Adrenal gland (tissue), 9 donors: ENCODE measurements at regions not wholly inside any gene's neighbourhood (a gene's known extent, or its start where the extent isn't known, plus 50 kb on each side); places are given as distances from the start of the nearest gene placed in this dataset.

Experiments
- DNase-seq, 7 donors: peaks; one replicate each; pipeline ENCODE4 v3.0.0-alpha.2; 2019 to 2020
- H3K27ac ChIP-seq, 5 donors: fragments of 200-600 bp; sonication (generic) in 4 of 5; 1 replicate in 3 of 5; 2 replicates in 2 of 5; pipeline versions ENCODE4 v1.5.1 to v1.8.0; 2016 to 2020; ENCODE audit warnings: mild to moderate bottlenecking in 1 of 5
- H3K27me3 ChIP-seq: fragments of 200-600 bp; 2 replicates; pipeline ENCODE4 v1.8.0; 2021
- H3K36me3 ChIP-seq, 2 donors: fragments of 200-600 bp; replicated peaks in 1 of 2; 1 replicate in 1 of 2; 2 replicates in 1 of 2; pipeline versions ENCODE4 v1.5.1 to v1.8.0; 2018 to 2022
- H3K4me1 ChIP-seq, 2 donors: fragments of 200-600 bp; replicated peaks in 1 of 2; 1 replicate in 1 of 2; 2 replicates in 1 of 2; pipeline versions ENCODE4 v1.5.1 to v1.8.0; 2018 to 2021
- H3K4me3 ChIP-seq, 4 donors: fragments of 200-600 bp; sonication (generic) in 3 of 4; one replicate each; pipeline ENCODE4 v1.5.1; 2016 to 2018
- H3K9me3 ChIP-seq, 3 donors: fragments of 200-600 bp; sonication (generic) in 1 of 3; replicated peaks in 1 of 3; 1 replicate in 2 of 3; 2 replicates in 1 of 3; pipeline versions ENCODE4 v1.5.1 to v1.8.0; 2016 to 2021
- POLR2A ChIP-seq, 2 donors: fragments of 450-650 bp; IDR thresholded peaks; one replicate each; pipeline ENCODE4 v1.6.1; 2017; ENCODE audit warnings: antibody characterized with exemption in 2 of 2, mild to moderate bottlenecking in 2 of 2, moderate library complexity in 1 of 2
- WGBS, 4 donors: extraction: QIAGEN DNeasy Blood & Tissue Kit in 2 of 4; methylation state at CpG; one replicate each; pipeline versions ENCODE4 v1.1.5 to v1.1.7; 2013 to 2017; 5-methylcytosine and 5-hydroxymethylcytosine counted together
- intact Hi-C, 2 donors: fragments of 100-400 bp; cut with DNase I; formaldehyde crosslinking; loops; one replicate each; pipeline versions ENCODE4 v1.14.1 to v1.15.0; 2022 to 2023
- TF ChIP-seq, protein P1 (sequence below), 6 experiments: fragments of 450-650 bp in 4 of 6; fragments of 200-600 bp in 2 of 6; sonication (generic) in 1 of 6; IDR thresholded peaks; 1 replicate in 5 of 6; 2 replicates in 1 of 6; pipeline versions ENCODE4 v1.5.1 to v1.8.0; 2016 to 2021; ENCODE audit warnings: antibody characterized with exemption in 6 of 6, mild to moderate bottlenecking in 2 of 6, moderate library complexity in 1 of 6
- donor health status: healthy with polysubstance abuse.
- donor health status: Bipolar disorder and iron deficiency.
- donor health status: DM: yes; HTN: yes; CAD: no.
- donor health status: DM: no; HTN: no; CAD: no.
- donor health status: DM: no; HTN: no; CAD: no.

DNA sequence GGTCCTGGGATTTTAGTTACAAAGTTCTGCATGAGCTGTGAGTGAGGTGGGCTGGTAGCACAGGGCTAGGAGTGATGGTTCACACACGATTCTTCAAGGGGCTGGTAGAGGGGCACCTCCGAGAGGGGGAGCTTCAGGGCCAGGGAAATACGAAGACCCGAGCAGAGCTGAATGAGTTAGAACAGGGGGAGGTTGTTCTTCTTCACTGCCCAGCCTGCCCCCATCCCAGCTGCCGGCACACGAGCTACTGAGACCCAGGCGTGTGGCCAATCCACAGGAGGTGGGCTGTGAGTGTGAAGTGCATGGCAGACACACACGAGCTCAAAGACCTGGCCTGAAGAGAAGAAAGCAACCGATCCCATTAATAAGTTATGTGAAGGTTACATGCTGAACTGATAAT, 256.2 kb upstream of the ZNF32 start:
- 47 to 64% (median 59%) methylated on average over 9 of the region's 9 CpGs for WGBS, 4 donors
- no peak for DNase-seq

DNA sequence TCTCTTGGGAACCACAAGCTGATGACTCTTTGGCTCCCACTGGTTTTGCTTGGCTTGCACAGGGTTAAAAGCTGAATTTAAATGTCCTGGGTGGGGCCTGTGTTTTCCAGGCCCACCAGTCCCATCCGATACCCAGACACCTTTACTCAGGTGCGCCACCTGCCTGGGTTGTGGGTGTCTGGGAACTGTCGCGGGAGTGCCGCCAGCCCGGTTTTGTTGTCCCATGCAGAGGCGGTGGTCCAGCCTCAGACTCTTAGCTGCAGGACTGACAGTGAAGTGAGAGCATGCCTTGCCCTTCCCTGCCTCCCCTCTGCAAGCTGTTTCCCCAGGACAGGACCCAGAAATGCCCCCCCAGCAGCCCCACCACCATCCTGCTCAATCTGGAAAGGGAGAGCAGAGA, 255.6 kb upstream of the ZNF32 start:
- Histone ChIP-seq H3K27ac (no peak overlapping the region), H3K27me3 (no peaks in the 10 kb centered on the region), H3K9me3 (no peaks in the 10 kb centered on the region), H3K36me3 (no peaks in the 10 kb centered on the region), H3K4me1 (peaks cover 0 to 3% of the 10 kb centered on the region in 2 donors), H3K4me3 (no peak overlapping the region)
- TF ChIP-seq, protein P1, sequence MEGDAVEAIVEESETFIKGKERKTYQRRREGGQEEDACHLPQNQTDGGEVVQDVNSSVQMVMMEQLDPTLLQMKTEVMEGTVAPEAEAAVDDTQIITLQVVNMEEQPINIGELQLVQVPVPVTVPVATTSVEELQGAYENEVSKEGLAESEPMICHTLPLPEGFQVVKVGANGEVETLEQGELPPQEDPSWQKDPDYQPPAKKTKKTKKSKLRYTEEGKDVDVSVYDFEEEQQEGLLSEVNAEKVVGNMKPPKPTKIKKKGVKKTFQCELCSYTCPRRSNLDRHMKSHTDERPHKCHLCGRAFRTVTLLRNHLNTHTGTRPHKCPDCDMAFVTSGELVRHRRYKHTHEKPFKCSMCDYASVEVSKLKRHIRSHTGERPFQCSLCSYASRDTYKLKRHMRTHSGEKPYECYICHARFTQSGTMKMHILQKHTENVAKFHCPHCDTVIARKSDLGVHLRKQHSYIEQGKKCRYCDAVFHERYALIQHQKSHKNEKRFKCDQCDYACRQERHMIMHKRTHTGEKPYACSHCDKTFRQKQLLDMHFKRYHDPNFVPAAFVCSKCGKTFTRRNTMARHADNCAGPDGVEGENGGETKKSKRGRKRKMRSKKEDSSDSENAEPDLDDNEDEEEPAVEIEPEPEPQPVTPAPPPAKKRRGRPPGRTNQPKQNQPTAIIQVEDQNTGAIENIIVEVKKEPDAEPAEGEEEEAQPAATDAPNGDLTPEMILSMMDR (IDR thresholded peaks at IDR 0.05) = no peak
- TF ChIP-seq POLR2A (IDR thresholded peaks at IDR 0.05) = no peak
- 86 to 95% (median 89%) methylated on average over 7 of the region's 7 CpGs for WGBS, 4 donors
- no peak for DNase-seq
- intact Hi-C loops = loop anchor here in 1 of 2 donors (10.0 kb wide), 1 partner anchor 210 kb away; no protein-coding TSS in a partner anchor

More for the DNA sequence above, 256.2 kb upstream of the ZNF32 start:
- Histone ChIP-seq H3K36me3 (no peaks in the 10 kb centered on the region), H3K4me1 (peaks cover 0 to 3% of the 10 kb centered on the region in 2 donors), H3K9me3 (no peaks in the 10 kb centered on the region), H3K4me3 (no peak overlapping the region), H3K27me3 (no peaks in the 10 kb centered on the region), H3K27ac (peak overlapping the region in 1 of 5 donors; percentile 17)
- TF ChIP-seq, protein P1 (IDR thresholded peaks at IDR 0.05) = no peak
- TF ChIP-seq POLR2A (IDR thresholded peaks at IDR 0.05) = no peak
- intact Hi-C loops = loop anchor here in 1 of 2 donors (10.0 kb wide), 1 partner anchor 210 kb away; no protein-coding TSS in a partner anchor

DNA sequence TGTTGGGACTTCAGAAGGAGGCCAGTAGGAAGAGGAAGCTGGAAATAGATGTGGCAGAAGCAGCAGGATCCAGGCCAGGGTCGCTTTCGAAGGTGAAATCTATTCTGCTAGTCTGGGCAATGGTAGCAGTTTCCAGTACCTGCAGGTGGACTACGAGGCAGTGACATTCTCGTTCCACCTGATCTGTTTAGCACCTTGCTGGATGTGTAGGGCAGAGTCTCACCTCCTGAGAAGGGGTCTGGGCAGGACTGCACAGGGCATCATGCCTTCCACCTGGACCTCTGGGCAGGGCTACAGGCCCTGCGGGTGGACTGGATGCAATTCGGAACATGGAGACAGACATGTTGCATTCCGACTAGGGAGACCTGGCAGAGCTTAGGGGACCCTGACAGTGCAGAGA, 254.8 kb upstream of the ZNF32 start:
- H3K9me3 ChIP-seq = no peaks in the 10 kb centered on the region
- H3K4me1 ChIP-seq = peaks cover 0 to 3% of the 10 kb centered on the region in 2 donors
- H3K36me3 ChIP-seq = no peaks in the 10 kb centered on the region
- no peaks in the 10 kb centered on the region for H3K27me3 ChIP-seq
- H3K4me3 ChIP-seq = no peak overlapping the region
- 76 to 87% (median 77%) methylated on average over 6 to 7 of the region's 7 CpGs for WGBS, 4 donors
- DNase-seq = no peak
- TF ChIP-seq, protein P1 (IDR thresholded peaks at IDR 0.05) = no peak
- TF ChIP-seq POLR2A (IDR thresholded peaks at IDR 0.05) = no peak
- intact Hi-C loops = loop anchor here in 1 of 2 donors (10.0 kb wide), 1 partner anchor 209 kb away; no protein-coding TSS in a partner anchor
- H3K27ac ChIP-seq = no peak overlapping the region

DNA sequence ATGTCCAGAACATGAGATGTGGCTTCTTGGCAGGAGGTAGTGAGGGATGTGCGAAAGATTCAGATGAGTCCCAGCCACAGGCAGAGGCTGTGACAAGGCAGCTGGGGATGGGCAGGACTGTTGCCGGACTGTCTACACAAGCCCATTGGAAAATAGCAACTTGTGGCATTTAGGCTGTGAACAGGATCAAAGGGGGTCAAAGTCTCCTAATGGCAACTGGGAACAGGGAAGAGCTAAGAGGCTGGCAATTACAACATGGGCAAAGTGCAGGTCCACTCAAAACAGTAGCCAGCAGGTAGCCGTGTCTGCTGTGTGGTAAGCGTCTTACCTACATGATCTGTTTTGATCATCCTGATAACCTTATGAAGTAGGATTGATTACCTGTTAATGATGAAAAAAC, 254.2 kb upstream of the ZNF32 start:
- 91 to 98% (median 96%) methylated on average over 4 of the region's 4 CpGs for WGBS, 4 donors

More for the DNA sequence above, 254.2 kb upstream of the ZNF32 start:
- no peak overlapping the region for H3K4me3 ChIP-seq
- no peak for TF ChIP-seq POLR2A (IDR thresholded peaks at IDR 0.05)
- TF ChIP-seq, protein P1 (IDR thresholded peaks at IDR 0.05) = no peak
- no peaks in the 10 kb centered on the region for H3K9me3 ChIP-seq
- no peak for DNase-seq
- H3K27me3 ChIP-seq = no peaks in the 10 kb centered on the region
- no peak overlapping the region for H3K27ac ChIP-seq
- peaks cover 0 to 3% of the 10 kb centered on the region in 2 donors for H3K4me1 ChIP-seq
- H3K36me3 ChIP-seq = no peaks in the 10 kb centered on the region
- intact Hi-C loops = loop anchor here in 1 of 2 donors (10.0 kb wide), 1 partner anchor 208 kb away; no protein-coding TSS in a partner anchor
